ENCODE measurements at regions not wholly inside any gene's neighbourhood (a gene's known extent, or its start where the extent isn't known, plus 50 kb on each side); places are given as distances from the start of the nearest gene placed in this dataset.

GRCh38 chr7:155956977-155957376 is 144.7 kb upstream of the SHH start:
- DNase-seq (ENCODE audit: low spot score): no peak
- no peak for TF ChIP-seq CTCF (IDR thresholded peaks at IDR 0.05)
- Histone ChIP-seq H3K4me3 (no peak overlapping the region), H3K27ac (no peak overlapping the region)

DNA sequence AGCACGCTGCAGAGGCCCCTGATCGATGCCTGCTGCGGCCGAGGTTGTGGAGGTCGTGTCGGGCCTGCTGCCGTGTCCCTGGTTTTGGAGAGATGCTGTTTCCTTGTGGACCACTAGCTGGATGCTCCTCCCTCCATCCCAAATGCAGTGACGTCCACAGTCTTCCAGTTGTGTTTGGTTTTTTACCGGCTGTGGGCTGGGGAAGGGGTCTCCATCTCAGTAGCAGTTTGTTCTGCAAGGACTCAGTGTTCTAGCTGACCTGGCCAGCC is 143.0 kb upstream of the SHH start:
- TF ChIP-seq CTCF (IDR thresholded peaks at IDR 0.05): no peak
- H3K4me3 ChIP-seq: no peak overlapping the region
- H3K27ac ChIP-seq: no peak overlapping the region
- no peak for DNase-seq (ENCODE audit: low spot score)

- H3K4me3 ChIP-seq: no peak overlapping the region
- TF ChIP-seq CTCF (IDR thresholded peaks at IDR 0.05): no peak
- H3K27ac ChIP-seq: no peak overlapping the region
- DNase-seq (ENCODE audit: low spot score): no peak
Observed at GRCh38 chr7:155954550-155955366, 142.5 kb upstream of the SHH start.

DNA sequence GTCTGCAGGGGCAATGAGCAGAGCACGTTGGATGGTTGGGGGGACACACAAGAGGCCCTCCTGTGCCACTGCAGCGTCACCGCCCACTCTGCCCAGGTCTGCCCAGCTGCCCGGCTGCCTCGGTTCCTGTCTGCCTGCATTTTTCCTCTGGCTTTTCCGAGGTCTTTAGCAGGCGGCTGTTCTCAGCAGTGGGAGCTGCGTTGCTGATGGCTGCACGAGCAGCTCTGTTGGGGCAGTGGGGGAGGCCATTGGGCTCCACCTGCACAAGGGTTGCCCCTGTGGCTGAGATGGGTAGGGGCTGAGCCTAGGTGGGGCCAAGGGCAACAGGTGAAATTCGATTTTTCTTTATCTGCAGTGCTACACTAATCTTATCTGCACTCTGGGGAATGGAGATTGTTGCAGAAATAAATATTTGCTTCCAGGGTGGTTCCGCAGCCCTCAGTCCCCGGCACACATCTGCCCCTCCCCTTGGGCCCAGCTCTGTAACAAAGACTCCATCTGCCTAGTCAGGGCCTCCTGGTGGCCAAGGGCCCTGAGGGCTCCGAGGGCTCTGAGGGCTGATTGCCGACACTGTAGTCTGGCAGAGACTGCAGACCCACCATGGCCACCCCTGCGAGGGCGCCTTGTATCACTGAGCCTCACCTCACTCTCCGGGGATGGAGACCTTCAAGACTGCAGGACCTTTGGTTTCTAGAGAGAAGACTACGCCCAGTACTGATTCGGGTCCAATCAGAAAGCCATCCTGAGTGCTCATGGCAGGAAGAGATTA is 141.7 kb upstream of the SHH start:
- no peak overlapping the region for H3K27ac ChIP-seq
- no peak for TF ChIP-seq CTCF (IDR thresholded peaks at IDR 0.05)

DNA sequence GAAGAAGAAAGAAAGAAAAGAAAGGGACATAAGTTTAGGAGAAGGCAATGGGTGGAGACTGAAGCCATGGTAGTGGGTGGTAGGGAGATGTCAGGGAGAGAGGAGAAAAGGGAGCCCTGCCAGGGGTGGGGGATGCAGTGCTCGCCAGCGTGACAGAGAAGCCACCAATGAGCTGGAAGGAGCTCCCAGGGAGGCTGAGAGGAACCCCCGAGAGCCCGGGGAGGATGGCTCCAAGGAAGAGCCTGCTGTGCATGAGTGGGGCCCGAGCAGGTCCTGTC is 141.2 kb upstream of the SHH start:
- Histone ChIP-seq H3K27ac (no peak overlapping the region), H3K4me3 (no peak overlapping the region)
- DNase-seq (ENCODE audit: low spot score): no peak
- no peak for TF ChIP-seq CTCF (IDR thresholded peaks at IDR 0.05)

More for the DNA sequence above, 141.7 kb upstream of the SHH start:
- DNase-seq (ENCODE audit: low spot score): no peak
- no peak overlapping the region for H3K4me3 ChIP-seq

DNA sequence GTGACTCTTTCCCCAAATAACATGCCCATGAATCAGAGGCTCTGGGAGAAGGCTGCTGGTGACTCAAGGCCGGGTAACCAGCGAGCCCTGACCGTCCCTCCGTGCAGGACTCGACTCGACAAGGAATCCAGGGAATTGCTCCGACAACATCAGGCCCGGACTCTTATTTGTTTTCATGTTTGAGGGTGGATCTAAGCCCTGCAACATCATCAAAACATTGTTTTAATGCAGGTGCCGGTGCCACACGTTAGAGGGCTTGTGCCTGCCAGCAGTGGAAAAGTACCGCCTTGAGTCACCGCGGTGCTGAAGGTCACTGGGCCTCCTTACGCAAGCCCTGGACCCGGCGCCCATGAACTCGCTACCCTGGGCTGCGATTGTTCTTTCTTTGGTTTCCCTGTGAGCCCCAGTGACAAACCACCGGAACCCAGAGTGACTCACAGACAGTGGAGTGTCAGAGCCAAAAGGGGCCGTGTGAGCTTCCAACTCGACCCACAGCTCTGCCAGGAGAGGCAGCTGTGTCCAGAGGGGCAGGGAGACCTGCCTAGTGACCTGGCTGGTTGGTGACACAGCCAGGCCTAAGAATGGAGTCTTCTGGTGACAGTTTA is 139.4 kb upstream of the SHH start:
- DNase-seq (ENCODE audit: low spot score): no peak
- no peak overlapping the region for H3K4me3 ChIP-seq
- no peak overlapping the region for H3K27ac ChIP-seq
- TF ChIP-seq CTCF (IDR thresholded peaks at IDR 0.05): no peak

All from coronary artery (tissue), 2 donors.